HG02938 (cell line): ENCODE measurements at regions not wholly inside any gene's neighbourhood (a gene's known extent, or its start where the extent isn't known, plus 50 kb on each side); places are given as distances from the start of the nearest gene placed in this dataset.

Experiments used
- ATAC-seq: cut with Tn5 transposase; IDR thresholded peaks from one replicate; pipeline ENCODE4 v1.9.1; 2021; ENCODE audit warnings: mild to moderate bottlenecking, moderate library complexity; ENCODE audit not compliant: unreplicated experiment

GRCh38 chr2:121038891-121039616 is 245.9 kb downstream of the TFCP2L1 start:
- ATAC-seq: no peak

- no peak for ATAC-seq
Observed at GRCh38 chr2:121039679-121040078, 245.3 kb downstream of the TFCP2L1 start.

- no peak for ATAC-seq
Observed at GRCh38 chr2:121041516-121041915, 243.5 kb downstream of the TFCP2L1 start.

GRCh38 chr2:121043061-121043826 is 241.8 kb downstream of the TFCP2L1 start:
- no peak for ATAC-seq

GRCh38 chr2:121043827-121044222 is 241.2 kb downstream of the TFCP2L1 start:
- no peak for ATAC-seq

GRCh38 chr2:121044412-121044811 is 240.6 kb downstream of the TFCP2L1 start:
- no peak for ATAC-seq

- ATAC-seq: no peak
Observed at GRCh38 chr2:121045245-121045644, 239.8 kb downstream of the TFCP2L1 start.

GRCh38 chr2:121046335-121046734 is 238.7 kb downstream of the TFCP2L1 start:
- ATAC-seq: no peak

GRCh38 chr2:121047383-121047782 is 237.6 kb downstream of the TFCP2L1 start:
- ATAC-seq: no peak

GRCh38 chr2:121049131-121049530 is 235.9 kb downstream of the TFCP2L1 start:
- no peak for ATAC-seq

GRCh38 chr2:121049950-121050585 is 234.9 kb downstream of the TFCP2L1 start:
- no peak for ATAC-seq

- no peak for ATAC-seq
Observed at GRCh38 chr2:121051311-121051710, 233.7 kb downstream of the TFCP2L1 start.

GRCh38 chr2:121052023-121052422 is 233.0 kb downstream of the TFCP2L1 start:
- no peak for ATAC-seq

- no peak for ATAC-seq
Observed at GRCh38 chr2:121052521-121052920, 232.5 kb downstream of the TFCP2L1 start.

- no peak for ATAC-seq
Observed at GRCh38 chr2:121055088-121055487, 229.9 kb downstream of the TFCP2L1 start.

- no peak for ATAC-seq
Observed at GRCh38 chr2:121055501-121055900, 229.5 kb downstream of the TFCP2L1 start.

- no peak for ATAC-seq
Observed at GRCh38 chr2:121058852-121059558, 226.0 kb downstream of the TFCP2L1 start.

- no peak for ATAC-seq
Observed at GRCh38 chr2:121059651-121060649, 225.1 kb downstream of the TFCP2L1 start.

GRCh38 chr2:121061633-121062032 is 223.4 kb downstream of the TFCP2L1 start:
- no peak for ATAC-seq

GRCh38 chr2:121063471-121063870 is 221.5 kb downstream of the TFCP2L1 start:
- no peak for ATAC-seq
